ENCODE measurements at regions not wholly inside any gene's neighbourhood (a gene's known extent, or its start where the extent isn't known, plus 50 kb on each side); places are given as distances from the start of the nearest gene placed in this dataset.

DNA sequence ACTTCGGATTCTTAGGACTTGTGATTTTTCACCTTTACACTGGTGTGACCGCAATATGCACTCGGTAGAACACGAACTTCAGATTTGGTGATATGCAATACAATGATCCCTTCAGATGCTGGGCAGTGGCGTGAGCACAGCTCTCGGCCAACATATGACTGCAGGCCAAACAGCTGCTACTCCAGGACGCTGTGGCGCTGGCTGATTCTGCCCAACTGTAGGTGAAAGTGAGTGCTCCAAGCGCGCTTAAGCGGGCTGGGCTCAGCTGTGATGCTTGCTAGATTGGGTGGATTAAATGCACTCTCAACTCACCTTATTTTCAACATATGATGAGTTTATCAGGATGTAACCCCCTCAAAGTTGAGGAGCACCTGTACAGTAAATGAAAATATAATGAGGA lies 137.6 kb upstream of the RET start:
- DNase-seq = no peak
- Histone ChIP-seq H3K27me3 (ENCODE audit: insufficient read depth, low read length) (no peaks in the 10 kb centered on the region; the same call in 1 of the 2 replicates), H3K23ac (ENCODE audit: insufficient read length, low read depth, low read length) (no peak overlapping the region), H3K4me2 (ENCODE audit: insufficient read depth, insufficient read length, low read length) (no peak overlapping the region), H2BK20ac (ENCODE audit: low read depth, low read length, poor library complexity, severe bottlenecking) (no peak overlapping the region), H4K8ac (replicated peaks; ENCODE audit: insufficient read length, low read depth, low read length) (no peak overlapping the region), H4K91ac (ENCODE audit: insufficient read length, low read depth, low read length) (no peak overlapping the region), H2BK12ac (ENCODE audit: insufficient read length, low read depth, low read length) (no peak overlapping the region), H3K9me3 (ENCODE audit: control insufficient read depth, low read depth, low read length) (no peaks in the 10 kb centered on the region), H3K14ac (ENCODE audit: insufficient read depth, low read length) (no peak overlapping the region), H4K5ac (ENCODE audit: insufficient read length, low read depth, low read length) (no peak overlapping the region), H3K79me2 (ENCODE audit: insufficient read depth, low read length) (no peaks in the 10 kb centered on the region), H3K4me1 (ENCODE audit: insufficient read depth, low read length) (no peaks in the 10 kb centered on the region), H2BK120ac (ENCODE audit: low read depth, low read length, poor library complexity, severe bottlenecking) (no peak overlapping the region), H2BK15ac (ENCODE audit: low read depth, low read length) (no peak overlapping the region), H3K27ac (ENCODE audit: insufficient read length, low read depth, low read length) (no peak overlapping the region), H3K56ac (ENCODE audit: insufficient read length, low read depth, low read length) (no peak overlapping the region), H3K18ac (ENCODE audit: insufficient read length, low read depth, low read length) (no peak overlapping the region), H3T11ph (ENCODE audit: low read length) (no peak overlapping the region), H4K20me1 (ENCODE audit: control insufficient read depth, insufficient read depth, insufficient read length) (no peaks in the 10 kb centered on the region), H3K4ac (ENCODE audit: low read depth, low read length) (no peak overlapping the region), H3K23me2 (ENCODE audit: insufficient read length, low read depth, low read length, poor library complexity, severe bottlenecking) (no peaks in the 10 kb centered on the region), H3K9ac (ENCODE audit: extremely low read depth, insufficient read length, low read length) (no peak overlapping the region), H2AFZ (ENCODE audit: low read length) (no peak overlapping the region), H2BK5ac (ENCODE audit: insufficient read length, low read length) (no peak overlapping the region), H3K79me1 (ENCODE audit: insufficient read depth, low read depth, low read length, poor library complexity, severe bottlenecking) (no peaks in the 10 kb centered on the region), H2AK5ac (ENCODE audit: insufficient read length, low read length) (no peak overlapping the region)
- Mint-ChIP-seq H3K4me3 (no peak overlapping the region), H3K27ac (no peak overlapping the region), H3K36me3 (ENCODE audit: insufficient read depth in 1 of 3, low read depth in 3 of 3) (no peaks in the 10 kb centered on the region; a peak in 1 of 7 replicates), H3K9me3 (peaks cover 0 to 2% of the 10 kb centered on the region in 2 experiments; a peak in 2 of 5 replicates), H3K4me1 (peaks cover 0 to 2% of the 10 kb centered on the region in 2 experiments; a peak in 1 of 4 replicates), H3K27me3 (ENCODE audit: low read depth) (peaks cover 26% of the 10 kb centered on the region)
- WGBS (ENCODE audit: extremely low coverage, insufficient read length, low lambda C conversion rate) = no CpG with 5 or more reads among the region's 11 CpGs
- TF ChIP-seq, protein P1, sequence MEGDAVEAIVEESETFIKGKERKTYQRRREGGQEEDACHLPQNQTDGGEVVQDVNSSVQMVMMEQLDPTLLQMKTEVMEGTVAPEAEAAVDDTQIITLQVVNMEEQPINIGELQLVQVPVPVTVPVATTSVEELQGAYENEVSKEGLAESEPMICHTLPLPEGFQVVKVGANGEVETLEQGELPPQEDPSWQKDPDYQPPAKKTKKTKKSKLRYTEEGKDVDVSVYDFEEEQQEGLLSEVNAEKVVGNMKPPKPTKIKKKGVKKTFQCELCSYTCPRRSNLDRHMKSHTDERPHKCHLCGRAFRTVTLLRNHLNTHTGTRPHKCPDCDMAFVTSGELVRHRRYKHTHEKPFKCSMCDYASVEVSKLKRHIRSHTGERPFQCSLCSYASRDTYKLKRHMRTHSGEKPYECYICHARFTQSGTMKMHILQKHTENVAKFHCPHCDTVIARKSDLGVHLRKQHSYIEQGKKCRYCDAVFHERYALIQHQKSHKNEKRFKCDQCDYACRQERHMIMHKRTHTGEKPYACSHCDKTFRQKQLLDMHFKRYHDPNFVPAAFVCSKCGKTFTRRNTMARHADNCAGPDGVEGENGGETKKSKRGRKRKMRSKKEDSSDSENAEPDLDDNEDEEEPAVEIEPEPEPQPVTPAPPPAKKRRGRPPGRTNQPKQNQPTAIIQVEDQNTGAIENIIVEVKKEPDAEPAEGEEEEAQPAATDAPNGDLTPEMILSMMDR (conservative IDR thresholded peaks at IDR 0.05) = no peak

Measured in H9 (cell line).